ENCODE measurements at regions not wholly inside any gene's neighbourhood (a gene's known extent, or its start where the extent isn't known, plus 50 kb on each side); places are given as distances from the start of the nearest gene placed in this dataset.
A peak's percentile ranks its signal among the peaks of the same experiment; 100 is the strongest.
"Not testable (repeated sequence)": the region's sequence is repeated elsewhere in the genome, so short reads cannot be mapped to it uniquely, and the experiment has no call there.

- DNase-seq (ENCODE audit: low read depth) = no peak
Observed at GRCh38 chr10:64201936-64202335, 680.7 kb downstream of the REEP3 start.

- not testable (repeated sequence) for DNase-seq (ENCODE audit: low read depth)
Observed at GRCh38 chr10:64204504-64204903, 683.3 kb downstream of the REEP3 start.

GRCh38 chr10:64206409-64206808 is 685.2 kb downstream of the REEP3 start:
- no peak for DNase-seq (ENCODE audit: low read depth)

GRCh38 chr10:64209561-64209960 is 688.4 kb downstream of the REEP3 start:
- peak; percentile 72 for DNase-seq (ENCODE audit: low read depth)

GRCh38 chr10:64210211-64210610 is 689.0 kb downstream of the REEP3 start:
- no peak for DNase-seq (ENCODE audit: low read depth)

GRCh38 chr10:64211466-64211865 is 690.3 kb downstream of the REEP3 start:
- DNase-seq (ENCODE audit: low read depth) = no peak

- DNase-seq (ENCODE audit: low read depth) = no peak
Observed at GRCh38 chr10:64215088-64215487, 693.9 kb downstream of the REEP3 start.

GRCh38 chr10:64219271-64220025 is 698.2 kb downstream of the REEP3 start:
- DNase-seq (ENCODE audit: low read depth) = no peak

- DNase-seq (ENCODE audit: low read depth) = no peak
Observed at GRCh38 chr10:64234489-64234888, 713.3 kb downstream of the REEP3 start.

GRCh38 chr10:64257704-64258103 is 736.5 kb downstream of the REEP3 start:
- DNase-seq (ENCODE audit: low read depth) = no peak

- DNase-seq (ENCODE audit: low read depth) = no peak
Observed at GRCh38 chr10:64261092-64261491, 739.9 kb downstream of the REEP3 start.

- DNase-seq (ENCODE audit: low read depth) = no peak
Observed at GRCh38 chr10:64261676-64262075, 740.5 kb downstream of the REEP3 start.

- DNase-seq (ENCODE audit: low read depth) = no peak
Observed at GRCh38 chr10:64265961-64266360, 744.8 kb downstream of the REEP3 start.

- DNase-seq (ENCODE audit: low read depth) = no peak
Observed at GRCh38 chr10:64271508-64271907, 750.3 kb downstream of the REEP3 start.

- no peak for DNase-seq (ENCODE audit: low read depth)
Observed at GRCh38 chr10:64271983-64272382, 750.8 kb downstream of the REEP3 start.

GRCh38 chr10:64275001-64275400 is 753.8 kb downstream of the REEP3 start:
- DNase-seq (ENCODE audit: low read depth) = no peak

GRCh38 chr10:64275774-64276173 is 754.6 kb downstream of the REEP3 start:
- no peak for DNase-seq (ENCODE audit: low read depth)

GRCh38 chr10:64277536-64277935 is 756.3 kb downstream of the REEP3 start:
- no peak for DNase-seq (ENCODE audit: low read depth)

GRCh38 chr10:64283621-64284020 is 762.4 kb downstream of the REEP3 start:
- no peak for DNase-seq (ENCODE audit: low read depth)

GRCh38 chr10:64286533-64286932 is 765.3 kb downstream of the REEP3 start:
- no peak for DNase-seq (ENCODE audit: low read depth)

GRCh38 chr10:64288404-64288803 is 767.2 kb downstream of the REEP3 start:
- DNase-seq (ENCODE audit: low read depth) = no peak

- DNase-seq (ENCODE audit: low read depth) = no peak
Observed at GRCh38 chr10:64303566-64303965, 782.4 kb downstream of the REEP3 start.

- DNase-seq (ENCODE audit: low read depth) = no peak
Observed at GRCh38 chr10:64306729-64307327, 785.6 kb downstream of the REEP3 start.

Measured in LHCN-M2 (cell line).